Sigmoid colon (tissue), 4 donors: ENCODE measurements at regions not wholly inside any gene's neighbourhood (a gene's known extent, or its start where the extent isn't known, plus 50 kb on each side); places are given as distances from the start of the nearest gene placed in this dataset.

Source experiments
- EP300 ChIP-seq, 4 donors: sonication (generic); formaldehyde crosslinking; IDR thresholded peaks; one replicate each; pipeline ENCODE4 v1.6.1; 2017; ENCODE audit warnings: antibody characterized with exemption in 4 of 4
- POLR2A ChIP-seq, 2 donors: fragments of 450-650 bp; IDR thresholded peaks; one replicate each; pipeline ENCODE4 v1.6.1; 2016; ENCODE audit warnings: antibody characterized with exemption in 2 of 2, mild to moderate bottlenecking in 2 of 2, moderate library complexity in 2 of 2
- TF ChIP-seq, protein P1 (sequence below), 4 experiments: fragments of 450-650 bp in 3 of 4; fragments of 200-600 bp in 1 of 4; IDR thresholded peaks; one replicate each; pipeline ENCODE4 v1.5.1; 2016 to 2019; ENCODE audit warnings: antibody characterized with exemption in 4 of 4, mild to moderate bottlenecking in 3 of 4, moderate library complexity in 2 of 4

DNA sequence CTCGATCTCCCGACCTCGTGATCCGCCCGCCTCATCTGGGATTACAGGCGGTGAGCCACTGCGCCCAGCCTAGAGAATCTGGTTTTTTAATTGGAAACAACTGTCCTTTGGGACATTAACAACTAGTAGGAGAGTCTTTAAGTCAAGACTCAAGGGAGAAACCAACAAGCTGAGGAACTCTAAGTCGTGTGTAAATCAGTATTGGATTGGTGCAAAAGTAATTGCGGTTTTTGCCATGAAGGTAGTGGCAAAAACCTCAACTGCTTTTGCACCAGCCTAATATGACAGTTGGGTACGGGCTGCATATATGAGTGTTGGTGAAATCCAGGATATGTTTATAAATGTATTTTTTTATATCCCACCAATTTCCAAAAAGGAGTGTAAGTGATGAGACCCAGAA, 113.9 kb upstream of the PLXNA4 start:
- TF ChIP-seq, protein P1, sequence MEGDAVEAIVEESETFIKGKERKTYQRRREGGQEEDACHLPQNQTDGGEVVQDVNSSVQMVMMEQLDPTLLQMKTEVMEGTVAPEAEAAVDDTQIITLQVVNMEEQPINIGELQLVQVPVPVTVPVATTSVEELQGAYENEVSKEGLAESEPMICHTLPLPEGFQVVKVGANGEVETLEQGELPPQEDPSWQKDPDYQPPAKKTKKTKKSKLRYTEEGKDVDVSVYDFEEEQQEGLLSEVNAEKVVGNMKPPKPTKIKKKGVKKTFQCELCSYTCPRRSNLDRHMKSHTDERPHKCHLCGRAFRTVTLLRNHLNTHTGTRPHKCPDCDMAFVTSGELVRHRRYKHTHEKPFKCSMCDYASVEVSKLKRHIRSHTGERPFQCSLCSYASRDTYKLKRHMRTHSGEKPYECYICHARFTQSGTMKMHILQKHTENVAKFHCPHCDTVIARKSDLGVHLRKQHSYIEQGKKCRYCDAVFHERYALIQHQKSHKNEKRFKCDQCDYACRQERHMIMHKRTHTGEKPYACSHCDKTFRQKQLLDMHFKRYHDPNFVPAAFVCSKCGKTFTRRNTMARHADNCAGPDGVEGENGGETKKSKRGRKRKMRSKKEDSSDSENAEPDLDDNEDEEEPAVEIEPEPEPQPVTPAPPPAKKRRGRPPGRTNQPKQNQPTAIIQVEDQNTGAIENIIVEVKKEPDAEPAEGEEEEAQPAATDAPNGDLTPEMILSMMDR (IDR thresholded peaks at IDR 0.05) = no peak
- no peak for TF ChIP-seq POLR2A (IDR thresholded peaks at IDR 0.05)
- no peak for TF ChIP-seq EP300 (IDR thresholded peaks at IDR 0.05)
